Activated T-helper 1 cell treated with anti-CD3 and anti-CD28 coated beads, Interleukin-12 subunit alpha, Interleukin-12 subunit beta, Interleukin-2, Interleukin-4 antibody, amounts not matched to agents 30 ng/mL and 10 ng/mL and 1 ng/mL, durations not matched to agents 14 hours and 24 hours and 36 hours (primary cell): ENCODE measurements at regions not wholly inside any gene's neighbourhood (a gene's known extent, or its start where the extent isn't known, plus 50 kb on each side); places are given as distances from the start of the nearest gene placed in this dataset.

Experiments
- DNase-seq: peaks from one replicate; pipeline ENCODE4 v3.0.0; 2021; ENCODE audit warnings: low spot score
- H3K27ac Mint-ChIP-seq: one replicate; pipeline ENCODE4 v1.8.0; 2021; ENCODE audit warnings: mild to moderate bottlenecking, mixed read lengths
- H3K27me3 Mint-ChIP-seq: one replicate; pipeline ENCODE4 v1.8.0; 2022; ENCODE audit warnings: mild to moderate bottlenecking, moderate library complexity, mixed read lengths; ENCODE audit not compliant: insufficient read depth
- H3K36me3 Mint-ChIP-seq: one replicate; pipeline ENCODE4 v1.8.0; 2021; ENCODE audit warnings: low read depth, mixed read lengths
- H3K4me1 Mint-ChIP-seq: one replicate; pipeline ENCODE4 v1.8.0; 2021; ENCODE audit warnings: low read depth, mixed read lengths
- H3K4me3 Mint-ChIP-seq: one replicate; pipeline ENCODE4 v1.8.0; 2021; ENCODE audit warnings: mild to moderate bottlenecking, moderate library complexity, mixed read lengths
- H3K9me3 Mint-ChIP-seq: one replicate; pipeline ENCODE4 v1.8.0; 2021; ENCODE audit warnings: mixed read lengths
- intact Hi-C: fragments of 100-400 bp; cut with micrococcal nuclease; formaldehyde crosslinking; loops from one replicate; pipeline ENCODE4 v1.15.1; 2024

DNA sequence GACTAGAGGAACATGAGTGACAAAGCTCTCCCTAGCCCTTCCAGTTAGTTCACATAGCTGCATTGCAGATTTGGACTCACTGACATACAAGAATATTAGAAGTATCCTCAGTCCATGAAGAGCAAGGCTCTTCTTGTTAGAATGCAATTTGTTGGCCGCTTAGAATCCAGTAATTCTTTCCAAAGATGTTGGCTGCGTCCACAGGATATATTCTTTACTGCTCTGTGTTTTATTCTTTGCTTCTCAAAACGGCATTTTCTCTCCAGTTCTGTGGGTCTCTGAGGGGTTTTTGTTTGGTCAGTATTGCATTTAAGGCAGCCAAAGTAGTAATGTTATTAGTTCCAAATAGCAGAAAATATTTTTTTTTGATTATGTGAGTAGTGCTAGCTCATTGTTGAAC lies 588.6 kb downstream of the DNAJB9 start:
- Mint-ChIP-seq H3K4me1 (no peaks in the 10 kb centered on the region), H3K9me3 (peaks cover 4% of the 10 kb centered on the region), H3K27me3 (no peaks in the 10 kb centered on the region), H3K36me3 (no peaks in the 10 kb centered on the region), H3K4me3 (no peak overlapping the region), H3K27ac (no peak overlapping the region)
- DNase-seq, result no peak
- intact Hi-C loops, result no loop called here

DNA sequence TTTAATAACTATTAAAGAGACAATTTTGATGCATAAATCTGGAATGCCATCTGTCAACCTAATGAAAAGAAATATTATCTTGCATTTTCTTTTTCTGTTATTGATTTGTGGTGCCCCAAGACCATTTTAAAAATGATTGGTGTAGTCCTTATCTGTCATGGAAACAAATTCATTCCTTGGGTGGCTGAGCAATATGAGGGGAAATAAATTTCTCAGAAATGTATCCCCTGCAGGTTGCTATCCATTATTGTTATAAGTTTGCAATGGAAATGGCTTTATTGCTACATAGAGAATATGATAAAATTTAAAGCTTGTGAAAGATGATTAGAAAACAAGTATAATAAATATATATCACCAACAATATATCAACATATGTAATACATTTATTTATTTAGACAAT lies 607.0 kb downstream of the DNAJB9 start:
- Mint-ChIP-seq H3K4me1 (no peaks in the 10 kb centered on the region), H3K27me3 (no peaks in the 10 kb centered on the region), H3K36me3 (no peaks in the 10 kb centered on the region), H3K27ac (no peak overlapping the region), H3K9me3 (peaks cover 4% of the 10 kb centered on the region), H3K4me3 (no peak overlapping the region)
- intact Hi-C loops, result no loop called here
- no peak for DNase-seq

DNA sequence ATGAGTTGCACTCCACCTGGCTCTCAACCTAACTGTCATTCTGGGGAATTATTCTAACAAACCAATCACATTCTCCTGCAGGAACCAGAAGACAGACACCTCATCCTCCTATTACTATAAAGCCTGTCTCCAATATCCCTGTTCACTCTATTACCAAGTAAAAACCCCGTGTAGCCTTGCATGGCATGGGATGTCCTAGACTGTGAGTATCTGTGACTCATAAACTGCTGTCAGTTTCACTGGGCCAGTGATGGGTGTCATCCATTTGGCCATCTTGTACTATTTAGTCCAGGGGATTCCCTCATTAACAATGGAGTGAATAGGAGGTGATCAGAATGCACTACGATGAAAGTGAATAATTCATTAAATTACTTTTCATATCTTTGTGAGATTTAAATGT lies 608.7 kb downstream of the DNAJB9 start:
- Mint-ChIP-seq H3K27me3 (no peaks in the 10 kb centered on the region), H3K4me3 (no peak overlapping the region), H3K4me1 (no peaks in the 10 kb centered on the region), H3K27ac (no peak overlapping the region), H3K9me3 (peaks cover 4% of the 10 kb centered on the region), H3K36me3 (no peaks in the 10 kb centered on the region)
- no peak for DNase-seq
- intact Hi-C loops, result no loop called here

DNA sequence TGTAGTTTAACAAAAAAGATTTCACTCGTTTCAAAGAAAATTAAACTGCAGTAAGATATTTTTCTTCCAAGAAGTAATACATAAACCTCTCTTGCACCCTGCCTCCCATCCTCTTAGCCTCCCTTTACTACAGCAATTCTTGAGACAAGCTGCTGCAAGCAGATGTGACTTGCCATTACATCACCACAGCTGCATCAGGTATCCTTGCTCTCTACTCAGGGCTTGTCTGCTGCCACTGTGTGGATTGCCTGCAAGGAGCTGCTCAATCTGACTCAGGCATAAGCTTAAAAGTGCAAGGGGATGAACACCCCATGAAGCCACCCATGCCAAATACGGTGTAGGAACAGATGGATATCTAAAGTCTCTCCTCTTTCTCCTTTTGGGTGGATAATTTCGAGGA lies 609.9 kb downstream of the DNAJB9 start:
- intact Hi-C loops, result no loop called here
- no peak for DNase-seq
- no peaks in the 10 kb centered on the region for H3K27me3 Mint-ChIP-seq
- H3K4me3 Mint-ChIP-seq, result no peak overlapping the region
- peaks cover 9% of the 10 kb centered on the region for H3K9me3 Mint-ChIP-seq
- no peaks in the 10 kb centered on the region for H3K36me3 Mint-ChIP-seq
- H3K27ac Mint-ChIP-seq, result no peak overlapping the region
- no peaks in the 10 kb centered on the region for H3K4me1 Mint-ChIP-seq

DNA sequence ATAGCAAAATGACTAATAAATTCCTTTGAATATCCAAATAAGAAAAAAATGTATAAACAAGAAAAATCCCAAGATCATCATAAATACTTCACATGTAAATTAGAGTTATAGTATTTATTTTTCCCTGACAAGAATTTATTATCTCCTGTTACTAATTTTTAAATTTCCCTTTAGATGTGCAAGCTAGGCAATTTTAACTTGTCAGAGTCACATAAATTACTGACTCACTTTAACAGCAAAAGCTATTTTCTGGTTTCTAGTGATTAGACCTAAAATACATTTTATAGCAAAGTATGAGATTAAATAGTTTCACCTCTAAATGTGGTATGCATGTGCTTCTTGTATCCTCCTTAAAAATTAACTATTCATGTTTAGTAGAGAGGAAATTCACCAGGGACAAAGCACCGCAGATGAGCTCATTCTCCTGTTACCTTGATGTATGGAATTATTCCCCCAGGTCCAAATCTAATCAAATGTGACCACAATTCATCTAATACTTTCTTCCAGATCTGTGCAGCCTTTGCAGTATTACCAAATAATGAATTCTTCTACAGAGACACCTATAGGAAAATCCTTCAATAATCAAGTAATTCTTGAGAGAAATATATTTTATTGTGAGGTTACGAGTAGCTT lies 621.2 kb downstream of the DNAJB9 start:
- H3K36me3 Mint-ChIP-seq, result no peaks in the 10 kb centered on the region
- no peak overlapping the region for H3K27ac Mint-ChIP-seq
- H3K9me3 Mint-ChIP-seq, result no peaks in the 10 kb centered on the region
- H3K27me3 Mint-ChIP-seq, result no peaks in the 10 kb centered on the region
- no peak overlapping the region for H3K4me3 Mint-ChIP-seq
- DNase-seq, result no peak
- H3K4me1 Mint-ChIP-seq, result no peaks in the 10 kb centered on the region
- intact Hi-C loops, result no loop called here

DNA sequence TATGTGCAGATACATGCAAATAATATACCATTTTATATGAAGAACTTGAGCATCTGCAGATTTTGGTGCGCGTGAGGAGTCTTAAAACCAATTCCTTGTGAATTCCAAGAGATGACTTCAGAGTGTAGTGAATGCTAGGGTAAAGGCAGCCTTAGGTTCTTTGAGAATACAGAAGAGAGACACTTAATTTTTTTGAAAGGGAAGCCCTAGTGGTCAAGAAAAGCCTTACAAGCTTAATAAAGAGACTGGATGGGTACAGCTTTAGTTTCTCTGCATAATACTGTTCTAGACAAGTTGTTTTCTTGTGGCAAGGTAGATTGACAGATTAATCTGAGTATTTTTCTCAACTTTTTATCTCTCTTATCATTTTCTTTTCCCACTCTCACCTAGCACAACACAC lies 636.5 kb downstream of the DNAJB9 start:
- H3K4me3 Mint-ChIP-seq, result no peak overlapping the region
- H3K36me3 Mint-ChIP-seq, result no peaks in the 10 kb centered on the region
- no peaks in the 10 kb centered on the region for H3K4me1 Mint-ChIP-seq
- intact Hi-C loops, result no loop called here
- H3K9me3 Mint-ChIP-seq, result no peaks in the 10 kb centered on the region
- DNase-seq, result no peak
- H3K27ac Mint-ChIP-seq, result no peak overlapping the region
- H3K27me3 Mint-ChIP-seq, result no peaks in the 10 kb centered on the region

DNA sequence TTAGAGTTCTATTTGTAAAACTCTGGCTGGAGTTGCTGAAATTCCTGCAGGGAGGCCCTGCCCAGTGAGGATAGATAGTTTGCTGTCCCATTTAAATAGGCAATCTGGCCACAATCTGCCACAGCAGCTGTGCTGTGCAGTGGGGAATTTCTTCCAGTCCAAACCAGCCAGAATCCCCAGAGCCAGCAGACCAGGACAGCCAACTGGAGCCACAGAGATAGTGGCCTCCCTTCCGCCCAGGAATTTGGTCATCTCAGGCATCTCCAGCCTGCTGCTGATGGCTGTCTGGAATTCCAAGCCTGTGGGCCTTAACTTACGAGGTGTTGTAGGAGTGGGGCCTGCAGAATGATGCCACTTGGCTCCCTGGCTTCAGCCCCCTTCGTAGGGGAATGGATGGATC lies 643.4 kb downstream of the DNAJB9 start:
- H3K36me3 Mint-ChIP-seq, result no peaks in the 10 kb centered on the region

DNA sequence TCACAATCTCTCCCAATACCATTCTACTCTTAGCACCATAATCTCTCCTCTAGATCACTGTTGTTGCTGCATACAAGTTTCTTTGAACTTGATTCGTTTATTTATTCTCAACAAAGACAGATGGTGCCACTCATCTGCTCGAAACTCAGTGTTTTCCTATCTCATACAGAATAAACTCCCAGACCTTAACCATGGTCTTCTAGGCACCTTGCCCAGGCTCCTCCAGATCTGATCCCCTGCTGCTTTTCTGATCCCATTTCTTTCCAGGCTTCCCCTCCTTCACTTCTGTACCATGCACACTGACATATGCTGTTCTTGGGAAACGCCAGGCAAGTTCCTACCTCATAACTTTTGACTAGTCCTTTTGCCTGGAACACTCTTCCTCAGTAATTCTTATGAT lies 645.7 kb downstream of the DNAJB9 start:
- intact Hi-C loops, result no loop called here
- no peak for DNase-seq
- Mint-ChIP-seq H3K36me3 (no peaks in the 10 kb centered on the region), H3K4me1 (no peaks in the 10 kb centered on the region), H3K9me3 (no peaks in the 10 kb centered on the region), H3K27ac (no peak overlapping the region), H3K27me3 (no peaks in the 10 kb centered on the region), H3K4me3 (no peak overlapping the region)

More for the DNA sequence above, 643.4 kb downstream of the DNAJB9 start:
- intact Hi-C loops, result no loop called here
- no peaks in the 10 kb centered on the region for H3K27me3 Mint-ChIP-seq
- no peak overlapping the region for H3K27ac Mint-ChIP-seq
- no peak for DNase-seq
- no peaks in the 10 kb centered on the region for H3K4me1 Mint-ChIP-seq
- H3K4me3 Mint-ChIP-seq, result no peak overlapping the region
- no peaks in the 10 kb centered on the region for H3K9me3 Mint-ChIP-seq

DNA sequence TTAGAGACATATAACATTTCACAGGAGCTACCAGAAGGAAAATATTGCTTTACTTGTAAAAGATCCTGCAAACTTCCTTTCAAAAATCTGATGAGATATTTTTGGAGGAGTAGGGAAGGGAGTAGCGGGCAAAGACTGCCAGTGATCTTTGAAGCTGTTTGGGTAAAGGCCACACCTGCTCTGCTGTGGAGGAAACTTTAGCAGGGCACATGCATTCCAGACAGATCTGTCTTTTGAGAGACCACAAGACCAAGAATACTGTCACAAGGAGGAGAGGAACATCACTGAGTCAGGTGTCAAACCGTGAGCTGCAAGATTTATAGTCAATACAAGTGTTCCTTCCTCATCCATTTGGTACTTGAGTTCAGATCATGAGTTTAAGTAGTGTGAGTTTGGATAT lies 654.4 kb downstream of the DNAJB9 start:
- DNase-seq, result no peak
- peaks cover 2% of the 10 kb centered on the region for H3K27me3 Mint-ChIP-seq
- H3K9me3 Mint-ChIP-seq, result no peaks in the 10 kb centered on the region
- no peaks in the 10 kb centered on the region for H3K4me1 Mint-ChIP-seq
- H3K36me3 Mint-ChIP-seq, result no peaks in the 10 kb centered on the region
- no peak overlapping the region for H3K4me3 Mint-ChIP-seq
- H3K27ac Mint-ChIP-seq, result no peak overlapping the region
- intact Hi-C loops, result no loop called here

DNA sequence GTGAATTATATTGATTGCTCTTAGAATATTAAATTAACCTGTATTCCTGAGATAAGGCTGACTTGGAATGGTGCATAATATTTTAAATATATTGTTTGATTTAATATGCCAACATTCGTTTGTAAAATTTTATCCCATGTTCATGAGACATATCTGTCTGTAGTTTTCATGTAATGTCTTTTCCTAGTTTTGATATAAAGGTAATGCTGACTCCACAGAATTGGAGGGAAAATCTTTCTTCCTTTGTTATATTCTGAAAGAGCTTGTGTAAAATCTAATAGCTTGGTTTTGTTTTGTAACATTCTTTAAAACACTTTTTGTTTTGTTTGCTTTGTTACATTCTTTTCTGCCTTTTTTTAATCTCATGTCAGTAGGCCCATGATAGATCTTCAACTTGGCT lies 657.0 kb downstream of the DNAJB9 start:
- no peak overlapping the region for H3K27ac Mint-ChIP-seq
- no peak for DNase-seq
- H3K9me3 Mint-ChIP-seq, result no peaks in the 10 kb centered on the region
- H3K4me3 Mint-ChIP-seq, result no peak overlapping the region
- no peaks in the 10 kb centered on the region for H3K27me3 Mint-ChIP-seq
- intact Hi-C loops, result no loop called here
- no peaks in the 10 kb centered on the region for H3K4me1 Mint-ChIP-seq
- H3K36me3 Mint-ChIP-seq, result no peaks in the 10 kb centered on the region

DNA sequence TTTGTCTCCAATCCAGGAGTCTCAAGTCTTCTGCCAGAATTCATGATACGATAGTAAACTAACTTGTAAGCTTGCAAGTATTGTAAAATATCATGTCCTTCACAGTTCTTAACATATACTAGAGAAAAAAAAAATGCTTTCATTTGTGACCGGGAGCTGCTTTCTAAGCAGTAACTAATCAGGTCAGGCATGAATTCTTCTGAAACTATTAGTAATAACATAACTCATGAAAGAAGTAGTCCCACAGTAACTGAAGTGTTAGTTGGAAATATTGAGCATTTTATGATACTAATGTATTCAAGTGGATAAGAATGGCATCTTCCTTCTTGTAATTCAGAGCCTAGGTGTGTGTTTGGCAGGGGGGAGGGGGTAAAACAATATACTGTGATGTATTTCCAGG lies 665.6 kb downstream of the DNAJB9 start:
- Mint-ChIP-seq H3K27ac (no peak overlapping the region), H3K9me3 (no peaks in the 10 kb centered on the region), H3K27me3 (no peaks in the 10 kb centered on the region), H3K4me1 (no peaks in the 10 kb centered on the region), H3K36me3 (no peaks in the 10 kb centered on the region), H3K4me3 (no peak overlapping the region)
- no peak for DNase-seq
- intact Hi-C loops, result no loop called here

DNA sequence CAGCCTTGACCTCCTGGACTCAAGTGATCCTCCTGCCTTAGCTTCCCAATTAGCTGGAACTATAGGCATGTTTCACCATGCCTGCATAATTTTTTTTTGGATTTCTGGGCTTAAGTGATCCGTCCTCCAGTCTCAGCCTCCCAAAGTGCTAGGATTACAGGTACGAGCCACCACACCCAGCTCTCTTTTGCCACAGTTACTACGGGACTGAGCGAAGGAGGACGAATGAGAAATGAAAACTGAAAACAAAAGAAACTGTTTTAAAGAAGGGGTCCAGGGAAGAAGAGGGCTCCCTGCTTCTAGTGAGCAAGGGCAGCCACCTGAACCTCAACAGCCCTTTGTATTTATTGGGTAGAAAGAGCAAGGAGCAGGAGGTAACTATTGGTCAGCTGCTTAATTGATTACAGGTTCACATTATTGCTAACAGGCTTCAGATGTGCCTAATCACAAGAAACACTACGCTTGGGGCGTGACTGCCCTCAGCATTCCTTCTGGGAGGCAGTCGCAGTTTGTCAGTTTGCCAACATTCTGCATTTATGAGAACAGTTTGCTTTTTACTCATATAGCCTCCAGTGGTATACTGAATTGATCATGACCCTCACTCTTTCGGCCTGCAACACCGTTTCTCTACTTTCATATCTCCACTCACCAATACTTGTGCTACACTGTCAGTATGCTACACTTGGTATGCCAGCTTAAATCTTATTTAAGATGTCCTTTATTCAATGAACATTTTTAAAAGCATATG lies 676.8 kb downstream of the DNAJB9 start:
- intact Hi-C loops, result no loop called here
- no peaks in the 10 kb centered on the region for H3K4me1 Mint-ChIP-seq
- no peaks in the 10 kb centered on the region for H3K27me3 Mint-ChIP-seq
- no peak overlapping the region for H3K27ac Mint-ChIP-seq
- DNase-seq, result no peak
- H3K9me3 Mint-ChIP-seq, result no peaks in the 10 kb centered on the region
- no peak overlapping the region for H3K4me3 Mint-ChIP-seq
- H3K36me3 Mint-ChIP-seq, result no peaks in the 10 kb centered on the region

DNA sequence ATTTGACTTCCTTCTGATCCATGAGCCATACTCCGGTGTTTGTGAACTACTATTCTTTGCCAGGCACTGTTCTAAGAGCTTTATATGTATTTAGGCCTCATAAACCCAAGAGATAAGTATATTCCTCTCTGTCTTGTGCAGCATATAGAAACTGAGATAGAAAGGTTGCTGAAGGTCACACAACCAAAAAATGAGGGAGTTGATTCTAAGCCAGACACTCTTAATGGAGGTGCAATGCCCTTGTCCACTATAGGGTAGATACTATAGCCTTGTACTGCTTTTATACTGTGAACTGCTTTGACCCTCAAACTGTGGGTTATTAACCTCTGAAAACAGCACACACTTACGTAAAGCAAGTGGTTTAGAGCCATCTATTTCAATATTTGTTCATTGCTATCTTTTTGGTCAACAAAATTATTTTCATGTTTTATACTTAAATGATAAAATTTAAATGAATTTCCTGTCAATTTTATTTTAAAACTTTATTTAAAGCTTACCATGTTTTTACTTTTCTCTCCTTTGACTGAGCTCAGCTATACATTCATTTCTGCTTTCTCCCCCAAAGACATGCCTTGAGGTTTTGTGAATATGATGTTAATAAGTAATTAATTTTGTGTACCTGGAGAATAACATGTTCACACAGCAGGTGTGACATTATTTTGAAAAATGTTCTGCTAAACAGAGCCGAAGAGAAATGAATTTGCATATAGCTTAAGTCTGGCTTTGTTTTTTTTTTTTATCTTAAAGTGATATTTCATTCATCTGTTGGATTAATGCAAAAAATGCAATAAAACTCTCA lies 687.3 kb downstream of the DNAJB9 start:
- intact Hi-C loops, result no loop called here
- Mint-ChIP-seq H3K4me1 (no peaks in the 10 kb centered on the region), H3K4me3 (no peak overlapping the region), H3K9me3 (no peaks in the 10 kb centered on the region), H3K27ac (no peak overlapping the region), H3K27me3 (no peaks in the 10 kb centered on the region), H3K36me3 (no peaks in the 10 kb centered on the region)
- DNase-seq, result no peak
